SU-DHL-6 (cell line): ENCODE measurements at regions not wholly inside any gene's neighbourhood (a gene's known extent, or its start where the extent isn't known, plus 50 kb on each side); places are given as distances from the start of the nearest gene placed in this dataset.

Experiments used
- H2AFZ ChIP-seq: fragments of 200-600 bp; sonication (generic); 2 replicates; pipeline ENCODE4 v1.6.1; 2014; ENCODE audit warnings: low read depth, mild to moderate bottlenecking, moderate library complexity, mixed read lengths, antibody characterized with exemption, low read length; ENCODE audit not compliant: severe bottlenecking
- H3F3A ChIP-seq: fragments of 200-600 bp; shearing (Covaris generic); 2 replicates; pipeline ENCODE4 v1.6.0; 2016; ENCODE audit warnings: antibody characterized with exemption, mild to moderate bottlenecking; ENCODE audit not compliant: insufficient read depth
- H3K27ac ChIP-seq: fragments of 200-600 bp; sonication (generic); 2 replicates; pipeline ENCODE4 v1.5.1; 2016; ENCODE audit warnings: low read depth, mild to moderate bottlenecking, low read length, moderate library complexity, mixed read lengths
- H3K27me3 ChIP-seq: fragments of 200-600 bp; sonication (generic), shearing (Covaris generic); 2 replicates; pipeline ENCODE4 v1.6.0; 2014; ENCODE audit warnings: mild to moderate bottlenecking, low read length
- H3K36me3 ChIP-seq: fragments of 200-600 bp; sonication (generic); 2 replicates; pipeline ENCODE4 v1.6.1; 2014; ENCODE audit warnings: mild to moderate bottlenecking, low read length, mixed read lengths
- H3K4me2 ChIP-seq: fragments of 300-600, 200-600 bp; shearing (Covaris generic), sonication (generic); 2 replicates; pipeline ENCODE4 v1.6.0; 2014; ENCODE audit warnings: low read length, low read depth, mild to moderate bottlenecking; ENCODE audit not compliant: poor library complexity, severe bottlenecking
- H3K4me3 ChIP-seq: fragments of 200-600 bp; sonication (generic); 2 replicates; pipeline ENCODE4 v1.5.1; 2014; ENCODE audit warnings: antibody characterized with exemption, low read length, mild to moderate bottlenecking, mixed read lengths; ENCODE audit not compliant: insufficient read depth, poor library complexity, severe bottlenecking
- H3K79me2 ChIP-seq: fragments of 200-600 bp; sonication (generic); 2 replicates; pipeline ENCODE4 v1.6.1; 2014; ENCODE audit warnings: mild to moderate bottlenecking, low read length, moderate library complexity; ENCODE audit not compliant: insufficient read depth
- H3K9ac ChIP-seq: fragments of 200-600 bp; sonication (generic); 2 replicates; pipeline ENCODE4 v1.7.0; 2014; ENCODE audit warnings: mild to moderate bottlenecking, low read length
- H3K9me2 ChIP-seq: fragments of 200-600 bp; sonication (generic); replicated peaks from 2 replicates; pipeline ENCODE4 v1.6.1; 2014; ENCODE audit warnings: low read length; ENCODE audit not compliant: insufficient read depth
- H3K9me3 ChIP-seq: fragments of 200-600 bp; sonication (generic); 2 replicates; pipeline ENCODE4 v1.6.1; 2014; ENCODE audit warnings: low read length, mixed read lengths; ENCODE audit not compliant: insufficient read depth
- H4K20me1 ChIP-seq: fragments of 200-600 bp; sonication (generic); 2 replicates; pipeline ENCODE4 v1.6.1; 2014; ENCODE audit warnings: low read depth, mild to moderate bottlenecking, antibody characterized with exemption, low read length, moderate library complexity, mixed read lengths
- CTCF ChIP-seq: fragments of 200-600 bp; sonication (generic); IDR thresholded peaks from one replicate; pipeline ENCODE4 v1.5.1; 2017; ENCODE audit warnings: antibody characterized with exemption, mild to moderate bottlenecking, low read length, moderate library complexity; ENCODE audit not compliant: insufficient read depth, poor library complexity, severe bottlenecking
- EZH2phosphoT487 ChIP-seq: fragments of 200-600 bp; sonication (generic), shearing (Covaris generic); conservative IDR thresholded peaks from 2 replicates; pipeline ENCODE4 v1.6.1; 2018; ENCODE audit warnings: mild to moderate bottlenecking, antibody characterized with exemption, low read length, moderate library complexity, mixed read lengths

GRCh38 chr4:34091451-34091850 lies 2152.9 kb downstream of the ARAP2 start:
- Histone ChIP-seq H3F3A (no peaks in the 10 kb centered on the region), H2AFZ (peak overlapping the region; percentile 48), H3K79me2 (no peaks in the 10 kb centered on the region), H3K36me3 (no peaks in the 10 kb centered on the region), H3K9me3 (no peaks in the 10 kb centered on the region), H3K4me3 (no peak overlapping the region), H3K9me2 (no peaks in the 10 kb centered on the region), H4K20me1 (no peaks in the 10 kb centered on the region), H3K4me2 (no peak overlapping the region), H3K27ac (no peak overlapping the region), H3K27me3 (no peaks in the 10 kb centered on the region), H3K9ac (no peak overlapping the region)
- TF ChIP-seq EZH2phosphoT487 (no peak), CTCF (no peak)

- no peaks in the 10 kb centered on the region for H4K20me1 ChIP-seq
- H3K9me2 ChIP-seq: no peaks in the 10 kb centered on the region
- no peaks in the 10 kb centered on the region for H3K9me3 ChIP-seq
- H3K9ac ChIP-seq: no peak overlapping the region
- H3K4me3 ChIP-seq: no peak overlapping the region
- no peak overlapping the region for H3K27ac ChIP-seq
- H3K79me2 ChIP-seq: no peaks in the 10 kb centered on the region
- no peak for TF ChIP-seq EZH2phosphoT487
- TF ChIP-seq CTCF: no peak
- H3F3A ChIP-seq: no peaks in the 10 kb centered on the region
- H3K27me3 ChIP-seq: no peaks in the 10 kb centered on the region
- H2AFZ ChIP-seq: no peak overlapping the region
- H3K36me3 ChIP-seq: no peaks in the 10 kb centered on the region
- H3K4me2 ChIP-seq: no peak overlapping the region
Measured at GRCh38 chr4:34094114-34094513, 2150.2 kb downstream of the ARAP2 start.

GRCh38 chr4:34105311-34105710 lies 2139.0 kb downstream of the ARAP2 start:
- H3K4me3 ChIP-seq: no peak overlapping the region
- H3K9me3 ChIP-seq: no peaks in the 10 kb centered on the region
- no peaks in the 10 kb centered on the region for H3K27me3 ChIP-seq
- TF ChIP-seq EZH2phosphoT487 (no peak), CTCF (no peak)
- H3K4me2 ChIP-seq: no peak overlapping the region
- H3K9me2 ChIP-seq: no peaks in the 10 kb centered on the region
- no peak overlapping the region for H2AFZ ChIP-seq
- H3K9ac ChIP-seq: no peak overlapping the region
- no peaks in the 10 kb centered on the region for H4K20me1 ChIP-seq
- no peak overlapping the region for H3K27ac ChIP-seq
- H3K36me3 ChIP-seq: no peaks in the 10 kb centered on the region
- H3F3A ChIP-seq: no peaks in the 10 kb centered on the region
- no peaks in the 10 kb centered on the region for H3K79me2 ChIP-seq
